ENCODE measurements at regions not wholly inside any gene's neighbourhood (a gene's known extent, or its start where the extent isn't known, plus 50 kb on each side); places are given as distances from the start of the nearest gene placed in this dataset.

GRCh38 chr11:92524542-92524941 lies 299.9 kb downstream of the FAT3 start:
- Mint-ChIP-seq H3K36me3 (ENCODE audit: insufficient read depth) (no peaks in the 10 kb centered on the region), H3K9me3 (ENCODE audit: low read depth) (no peaks in the 10 kb centered on the region), H3K27ac (no peak overlapping the region), H3K4me1 (ENCODE audit: low read depth) (peaks cover 14% of the 10 kb centered on the region), H3K27me3 (no peaks in the 10 kb centered on the region), H3K4me3 (ENCODE audit: low read depth) (no peak overlapping the region)
- TF ChIP-seq, protein P1, sequence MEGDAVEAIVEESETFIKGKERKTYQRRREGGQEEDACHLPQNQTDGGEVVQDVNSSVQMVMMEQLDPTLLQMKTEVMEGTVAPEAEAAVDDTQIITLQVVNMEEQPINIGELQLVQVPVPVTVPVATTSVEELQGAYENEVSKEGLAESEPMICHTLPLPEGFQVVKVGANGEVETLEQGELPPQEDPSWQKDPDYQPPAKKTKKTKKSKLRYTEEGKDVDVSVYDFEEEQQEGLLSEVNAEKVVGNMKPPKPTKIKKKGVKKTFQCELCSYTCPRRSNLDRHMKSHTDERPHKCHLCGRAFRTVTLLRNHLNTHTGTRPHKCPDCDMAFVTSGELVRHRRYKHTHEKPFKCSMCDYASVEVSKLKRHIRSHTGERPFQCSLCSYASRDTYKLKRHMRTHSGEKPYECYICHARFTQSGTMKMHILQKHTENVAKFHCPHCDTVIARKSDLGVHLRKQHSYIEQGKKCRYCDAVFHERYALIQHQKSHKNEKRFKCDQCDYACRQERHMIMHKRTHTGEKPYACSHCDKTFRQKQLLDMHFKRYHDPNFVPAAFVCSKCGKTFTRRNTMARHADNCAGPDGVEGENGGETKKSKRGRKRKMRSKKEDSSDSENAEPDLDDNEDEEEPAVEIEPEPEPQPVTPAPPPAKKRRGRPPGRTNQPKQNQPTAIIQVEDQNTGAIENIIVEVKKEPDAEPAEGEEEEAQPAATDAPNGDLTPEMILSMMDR (IDR thresholded peaks at IDR 0.05; ENCODE audit: unreplicated experiment) = no peak
- no peak for DNase-seq (ENCODE audit: low spot score, unreplicated experiment)

DNA sequence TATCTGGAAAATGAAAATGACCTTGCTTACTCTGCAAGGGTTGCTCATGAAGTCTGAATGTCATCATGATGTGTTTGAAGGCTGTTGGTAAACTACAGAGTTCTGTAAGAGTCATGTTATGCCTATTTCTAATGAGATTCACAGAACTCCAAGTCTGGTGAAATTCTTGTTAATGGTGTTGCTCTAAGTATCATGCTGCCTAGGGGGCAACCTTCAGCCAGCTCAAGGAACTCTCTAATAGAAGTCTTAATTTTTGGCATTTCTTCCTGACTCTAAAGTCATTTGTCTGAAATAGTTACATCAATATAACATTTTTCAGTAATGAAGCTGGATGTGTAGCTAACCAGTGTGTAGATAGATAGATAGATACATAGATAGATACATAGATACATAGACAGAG lies 302.8 kb downstream of the FAT3 start:
- no peaks in the 10 kb centered on the region for H3K9me3 Mint-ChIP-seq (ENCODE audit: low read depth)
- H3K27ac Mint-ChIP-seq = no peak overlapping the region
- H3K4me1 Mint-ChIP-seq (ENCODE audit: low read depth) = peaks cover 13% of the 10 kb centered on the region
- no peaks in the 10 kb centered on the region for H3K36me3 Mint-ChIP-seq (ENCODE audit: insufficient read depth)
- no peak for DNase-seq (ENCODE audit: low spot score, unreplicated experiment)
- H3K4me3 Mint-ChIP-seq (ENCODE audit: low read depth) = no peak overlapping the region
- H3K27me3 Mint-ChIP-seq = no peaks in the 10 kb centered on the region
- TF ChIP-seq, protein P1 (IDR thresholded peaks at IDR 0.05; ENCODE audit: unreplicated experiment) = no peak

- TF ChIP-seq, protein P1 (IDR thresholded peaks at IDR 0.05; ENCODE audit: unreplicated experiment) = no peak
- no peaks in the 10 kb centered on the region for H3K36me3 Mint-ChIP-seq (ENCODE audit: insufficient read depth)
- no peak overlapping the region for H3K4me3 Mint-ChIP-seq (ENCODE audit: low read depth)
- H3K27me3 Mint-ChIP-seq = no peaks in the 10 kb centered on the region
- H3K27ac Mint-ChIP-seq = no peak overlapping the region
- DNase-seq (ENCODE audit: low spot score, unreplicated experiment) = no peak
- H3K9me3 Mint-ChIP-seq (ENCODE audit: low read depth) = no peaks in the 10 kb centered on the region
- peaks cover 11% of the 10 kb centered on the region for H3K4me1 Mint-ChIP-seq (ENCODE audit: low read depth)
These were observed 303.4 kb downstream of the FAT3 start for GRCh38 chr11:92528001-92528400.

DNA sequence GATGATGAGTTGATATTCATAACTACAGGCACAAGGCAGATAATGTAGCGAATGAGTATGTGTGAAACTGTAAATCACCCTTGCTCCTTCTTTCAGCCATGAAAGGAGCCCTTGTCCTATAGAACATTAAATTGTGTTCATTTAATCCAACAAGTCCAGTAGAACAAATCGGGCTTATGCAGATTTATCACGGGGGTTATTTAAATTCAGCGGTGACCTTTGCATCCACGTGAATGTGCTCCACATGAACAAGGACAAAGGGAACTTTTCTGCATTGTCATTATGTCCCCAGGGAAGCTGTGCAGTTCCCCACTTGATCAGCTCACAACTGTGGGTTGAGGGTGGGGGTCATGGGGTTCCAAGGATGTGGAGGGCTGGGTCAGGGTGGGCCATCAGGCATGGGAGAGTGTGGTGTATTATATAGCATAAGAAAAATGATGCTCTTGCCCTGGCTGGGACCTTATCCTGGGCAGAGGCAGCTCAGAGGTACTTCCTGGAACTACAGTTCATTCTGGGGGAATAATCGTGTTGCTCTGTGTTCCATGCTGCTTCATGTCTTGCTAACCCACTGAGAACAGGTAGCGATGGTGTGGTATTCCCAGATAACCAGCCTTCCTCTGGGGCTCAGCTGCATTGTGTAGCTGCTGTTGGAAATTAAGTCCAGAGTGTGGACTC lies 306.6 kb downstream of the FAT3 start:
- H3K9me3 Mint-ChIP-seq (ENCODE audit: low read depth) = no peaks in the 10 kb centered on the region
- H3K4me1 Mint-ChIP-seq (ENCODE audit: low read depth) = peaks cover under 1% of the 10 kb centered on the region
- no peak for DNase-seq (ENCODE audit: low spot score, unreplicated experiment)
- no peak overlapping the region for H3K4me3 Mint-ChIP-seq (ENCODE audit: low read depth)
- H3K36me3 Mint-ChIP-seq (ENCODE audit: insufficient read depth) = no peaks in the 10 kb centered on the region
- H3K27ac Mint-ChIP-seq = no peak overlapping the region
- TF ChIP-seq, protein P1 (IDR thresholded peaks at IDR 0.05; ENCODE audit: unreplicated experiment) = no peak
- no peaks in the 10 kb centered on the region for H3K27me3 Mint-ChIP-seq

DNA sequence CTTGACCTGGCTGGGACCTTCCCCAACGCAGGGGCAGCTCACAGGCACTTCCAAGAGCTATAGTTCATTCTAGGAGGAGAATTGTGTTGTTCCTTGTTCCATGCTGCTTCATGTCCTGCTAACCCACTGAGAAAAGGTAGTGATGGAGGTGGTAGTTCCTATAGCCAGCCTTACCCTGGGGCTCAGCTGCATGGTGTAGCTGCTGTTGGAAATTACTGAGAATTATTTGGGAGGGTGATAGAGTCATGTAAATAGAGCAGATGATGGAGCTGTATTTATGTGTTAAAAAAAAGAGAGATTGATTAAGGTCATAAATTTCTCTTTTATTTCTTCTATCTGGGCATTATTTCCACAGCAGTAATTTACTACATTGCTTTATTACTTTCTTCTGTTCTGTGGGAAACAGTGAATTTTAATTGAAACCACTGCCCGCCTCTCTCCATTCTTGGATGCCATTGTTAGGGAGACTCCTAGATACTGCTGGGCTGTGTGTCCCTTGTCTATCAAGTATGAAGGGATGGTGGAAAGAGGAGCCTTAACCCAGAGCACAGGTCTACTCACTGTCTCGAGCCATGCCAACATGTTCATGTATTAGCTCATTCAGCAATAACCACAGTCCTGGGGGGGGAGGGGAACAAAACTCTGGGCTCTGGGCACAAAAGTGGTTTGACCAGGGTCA lies 309.2 kb downstream of the FAT3 start:
- Mint-ChIP-seq H3K4me3 (ENCODE audit: low read depth) (no peak overlapping the region), H3K4me1 (ENCODE audit: low read depth) (no peaks in the 10 kb centered on the region), H3K27ac (no peak overlapping the region), H3K9me3 (ENCODE audit: low read depth) (no peaks in the 10 kb centered on the region), H3K36me3 (ENCODE audit: insufficient read depth) (no peaks in the 10 kb centered on the region), H3K27me3 (no peaks in the 10 kb centered on the region)
- TF ChIP-seq, protein P1 (IDR thresholded peaks at IDR 0.05; ENCODE audit: unreplicated experiment) = no peak
- no peak for DNase-seq (ENCODE audit: low spot score, unreplicated experiment)

Data from progenitor cell of endocrine pancreas (in vitro differentiated cells).